HL-60 (cell line): ENCODE measurements at regions not wholly inside any gene's neighbourhood (a gene's known extent, or its start where the extent isn't known, plus 50 kb on each side); places are given as distances from the start of the nearest gene placed in this dataset.

ENCODE experiments used
- DNase-seq, 2 experiments: peaks; one replicate each; pipeline ENCODE4 v3.0.0-alpha.2; 2010 to 2020; ENCODE audit warnings: low read depth in 1 of 2, low spot score in 1 of 2
- H3K27ac ChIP-seq: fragments of 250-450 bp; sonication (Bioruptor Pico); replicated peaks from 2 replicates; pipeline ENCODE4 v1.5.1; 2020; ENCODE audit warnings: mild to moderate bottlenecking, moderate library complexity
- H3K27me3 ChIP-seq: fragments of 250-450 bp; sonication (Bioruptor Pico); 2 replicates; pipeline ENCODE4 v1.5.1; 2021; ENCODE audit warnings: mild to moderate bottlenecking, moderate library complexity; ENCODE audit not compliant: insufficient read depth, poor library complexity, severe bottlenecking
- H3K4me3 ChIP-seq: replicated peaks from 2 replicates; pipeline ENCODE4 v1.5.1; 2011; ENCODE audit warnings: mild to moderate bottlenecking, control low read depth, low read length; ENCODE audit not compliant: insufficient read depth
- CTCF ChIP-seq: IDR thresholded peaks from one replicate; pipeline ENCODE4 v1.5.1; 2011; ENCODE audit warnings: low read length, control low read depth, inconsistent platforms; ENCODE audit not compliant: insufficient read depth
- GABPA ChIP-seq: IDR thresholded peaks from 2 replicates; pipeline ENCODE4 v1.6.1; 2012; ENCODE audit warnings: low read depth
- POLR2AphosphoS5 ChIP-seq: IDR thresholded peaks from 2 replicates; pipeline ENCODE4 v1.6.1; 2012; ENCODE audit warnings: low read depth
- REST ChIP-seq: IDR thresholded peaks from 2 replicates; pipeline ENCODE4 v1.6.1; 2012; ENCODE audit warnings: low read depth; ENCODE audit not compliant: insufficient replicate concordance
- SPI1 ChIP-seq: IDR thresholded peaks from 2 replicates; pipeline ENCODE4 v1.6.1; 2012; ENCODE audit warnings: low read depth, mild to moderate bottlenecking, borderline replicate concordance

GRCh38 chr4:148857239-148857972, 415.2 kb upstream of the NR3C2 start:
- Histone ChIP-seq H3K27me3 (no peaks in the 10 kb centered on the region), H3K4me3 (no peak overlapping the region), H3K27ac (no peak overlapping the region)
- DNase-seq: no peak
- no peak for TF ChIP-seq REST
- no peak for TF ChIP-seq SPI1
- TF ChIP-seq GABPA: no peak
- TF ChIP-seq POLR2AphosphoS5: no peak
- TF ChIP-seq CTCF: no peak

- DNase-seq: no peak
- Histone ChIP-seq H3K27ac (no peak overlapping the region), H3K27me3 (no peaks in the 10 kb centered on the region), H3K4me3 (no peak overlapping the region)
- no peak for TF ChIP-seq SPI1
- no peak for TF ChIP-seq CTCF
- no peak for TF ChIP-seq REST
- TF ChIP-seq GABPA: no peak
- TF ChIP-seq POLR2AphosphoS5: no peak
Observed at GRCh38 chr4:148854203-148854602, 412.0 kb upstream of the NR3C2 start.

- no peaks in the 10 kb centered on the region for H3K27me3 ChIP-seq
- H3K27ac ChIP-seq: no peak overlapping the region
- TF ChIP-seq REST (no peak), GABPA (no peak), SPI1 (no peak), POLR2AphosphoS5 (no peak), CTCF (no peak)
- DNase-seq: no peak
- no peak overlapping the region for H3K4me3 ChIP-seq
Observed at GRCh38 chr4:148852092-148852699, 410.0 kb upstream of the NR3C2 start.
